ENCODE measurements at regions not wholly inside any gene's neighbourhood (a gene's known extent, or its start where the extent isn't known, plus 50 kb on each side); places are given as distances from the start of the nearest gene placed in this dataset.
A peak's percentile ranks its signal among the peaks of the same experiment; 100 is the strongest.

DNA sequence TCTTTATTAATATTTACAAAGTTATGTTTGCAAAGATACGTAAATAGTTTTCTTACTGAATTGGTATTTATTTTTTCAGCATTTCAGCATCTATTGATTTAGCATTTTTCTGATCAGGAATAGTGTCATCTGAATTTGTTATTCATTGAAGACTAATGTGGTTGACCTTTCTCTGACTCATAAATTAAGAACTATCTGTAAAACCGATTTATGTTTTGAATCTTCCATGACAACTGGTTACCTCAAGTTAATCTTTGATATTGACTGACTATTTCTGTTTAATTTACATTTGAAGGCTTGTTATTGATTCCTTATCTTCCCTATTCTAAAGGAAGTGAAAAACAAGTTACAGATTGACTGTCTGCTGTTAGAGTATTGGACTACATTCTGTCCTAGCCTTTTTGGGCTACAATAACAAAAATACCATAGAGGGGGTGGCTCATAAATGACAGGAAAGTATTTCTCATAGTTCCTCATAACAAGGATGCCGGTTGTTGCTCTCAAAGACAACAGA lies 1131.4 kb downstream of the PLA2G4A start:
- no peaks in the 10 kb centered on the region for H3F3A ChIP-seq (replicated peaks; ENCODE audit: low read depth)
- TF ChIP-seq, protein P1, sequence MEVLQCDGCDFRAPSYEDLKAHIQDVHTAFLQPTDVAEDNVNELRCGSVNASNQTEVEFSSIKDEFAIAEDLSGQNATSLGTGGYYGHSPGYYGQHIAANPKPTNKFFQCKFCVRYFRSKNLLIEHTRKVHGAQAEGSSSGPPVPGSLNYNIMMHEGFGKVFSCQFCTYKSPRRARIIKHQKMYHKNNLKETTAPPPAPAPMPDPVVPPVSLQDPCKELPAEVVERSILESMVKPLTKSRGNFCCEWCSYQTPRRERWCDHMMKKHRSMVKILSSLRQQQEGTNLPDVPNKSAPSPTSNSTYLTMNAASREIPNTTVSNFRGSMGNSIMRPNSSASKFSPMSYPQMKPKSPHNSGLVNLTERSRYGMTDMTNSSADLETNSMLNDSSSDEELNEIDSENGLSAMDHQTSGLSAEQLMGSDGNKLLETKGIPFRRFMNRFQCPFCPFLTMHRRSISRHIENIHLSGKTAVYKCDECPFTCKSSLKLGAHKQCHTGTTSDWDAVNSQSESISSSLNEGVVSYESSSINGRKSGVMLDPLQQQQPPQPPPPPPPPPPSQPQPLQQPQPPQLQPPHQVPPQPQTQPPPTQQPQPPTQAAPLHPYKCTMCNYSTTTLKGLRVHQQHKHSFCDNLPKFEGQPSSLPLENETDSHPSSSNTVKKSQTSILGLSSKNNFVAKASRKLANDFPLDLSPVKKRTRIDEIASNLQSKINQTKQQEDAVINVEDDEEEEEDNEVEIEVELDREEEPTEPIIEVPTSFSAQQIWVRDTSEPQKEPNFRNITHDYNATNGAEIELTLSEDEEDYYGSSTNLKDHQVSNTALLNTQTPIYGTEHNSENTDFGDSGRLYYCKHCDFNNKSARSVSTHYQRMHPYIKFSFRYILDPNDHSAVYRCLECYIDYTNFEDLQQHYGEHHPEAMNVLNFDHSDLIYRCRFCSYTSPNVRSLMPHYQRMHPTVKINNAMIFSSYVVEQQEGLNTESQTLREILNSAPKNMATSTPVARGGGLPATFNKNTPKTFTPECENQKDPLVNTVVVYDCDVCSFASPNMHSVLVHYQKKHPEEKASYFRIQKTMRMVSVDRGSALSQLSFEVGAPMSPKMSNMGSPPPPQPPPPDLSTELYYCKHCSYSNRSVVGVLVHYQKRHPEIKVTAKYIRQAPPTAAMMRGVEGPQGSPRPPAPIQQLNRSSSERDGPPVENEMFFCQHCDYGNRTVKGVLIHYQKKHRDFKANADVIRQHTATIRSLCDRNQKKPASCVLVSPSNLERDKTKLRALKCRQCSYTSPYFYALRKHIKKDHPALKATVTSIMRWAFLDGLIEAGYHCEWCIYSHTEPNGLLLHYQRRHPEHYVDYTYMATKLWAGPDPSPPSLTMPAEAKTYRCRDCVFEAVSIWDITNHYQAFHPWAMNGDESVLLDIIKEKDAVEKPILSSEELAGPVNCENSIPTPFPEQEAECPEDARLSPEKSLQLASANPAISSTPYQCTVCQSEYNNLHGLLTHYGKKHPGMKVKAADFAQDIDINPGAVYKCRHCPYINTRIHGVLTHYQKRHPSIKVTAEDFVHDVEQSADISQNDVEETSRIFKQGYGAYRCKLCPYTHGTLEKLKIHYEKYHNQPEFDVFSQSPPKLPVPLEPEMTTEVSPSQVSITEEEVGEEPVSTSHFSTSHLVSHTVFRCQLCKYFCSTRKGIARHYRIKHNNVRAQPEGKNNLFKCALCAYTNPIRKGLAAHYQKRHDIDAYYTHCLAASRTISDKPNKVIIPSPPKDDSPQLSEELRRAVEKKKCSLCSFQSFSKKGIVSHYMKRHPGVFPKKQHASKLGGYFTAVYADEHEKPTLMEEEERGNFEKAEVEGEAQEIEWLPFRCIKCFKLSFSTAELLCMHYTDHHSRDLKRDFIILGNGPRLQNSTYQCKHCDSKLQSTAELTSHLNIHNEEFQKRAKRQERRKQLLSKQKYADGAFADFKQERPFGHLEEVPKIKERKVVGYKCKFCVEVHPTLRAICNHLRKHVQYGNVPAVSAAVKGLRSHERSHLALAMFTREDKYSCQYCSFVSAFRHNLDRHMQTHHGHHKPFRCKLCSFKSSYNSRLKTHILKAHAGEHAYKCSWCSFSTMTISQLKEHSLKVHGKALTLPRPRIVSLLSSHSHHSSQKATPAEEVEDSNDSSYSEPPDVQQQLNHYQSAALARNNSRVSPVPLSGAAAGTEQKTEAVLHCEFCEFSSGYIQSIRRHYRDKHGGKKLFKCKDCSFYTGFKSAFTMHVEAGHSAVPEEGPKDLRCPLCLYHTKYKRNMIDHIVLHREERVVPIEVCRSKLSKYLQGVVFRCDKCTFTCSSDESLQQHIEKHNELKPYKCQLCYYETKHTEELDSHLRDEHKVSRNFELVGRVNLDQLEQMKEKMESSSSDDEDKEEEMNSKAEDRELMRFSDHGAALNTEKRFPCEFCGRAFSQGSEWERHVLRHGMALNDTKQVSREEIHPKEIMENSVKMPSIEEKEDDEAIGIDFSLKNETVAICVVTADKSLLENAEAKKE (CRISPR knock-in tag; IDR thresholded peaks at IDR 0.05) = no peak
- no peaks in the 10 kb centered on the region; the same call in 1 of the 2 replicates for H3K9me2 ChIP-seq (ENCODE audit: insufficient read depth)
- Mint-ChIP-seq H3K4me3 (no peak overlapping the region), H3K27ac (no peak overlapping the region), H3K27me3 (ENCODE audit: insufficient read depth, low read depth, poor library complexity) (no peaks in the 10 kb centered on the region), H3K4me1 (peaks cover 4% of the 10 kb centered on the region; the same call in 2 of the 3 replicates), H3K36me3 (ENCODE audit: low read depth) (no peaks in the 10 kb centered on the region), H3K9me3 (no peaks in the 10 kb centered on the region; the same call in 2 of the 3 replicates)
- no peak overlapping the region for H3K4me3 ChIP-seq
- no peaks in the 10 kb centered on the region for H4K20me1 ChIP-seq (replicated peaks; ENCODE audit: insufficient read depth)
- H3K4me2 ChIP-seq = no peak overlapping the region
- H3K79me2 ChIP-seq (replicated peaks; ENCODE audit: insufficient read depth) = no peaks in the 10 kb centered on the region
- no peaks in the 10 kb centered on the region for H3K36me3 ChIP-seq (ENCODE audit: insufficient read depth)
- no peaks in the 10 kb centered on the region for H3K27me3 ChIP-seq (ENCODE audit: insufficient read depth)
- H3K27ac ChIP-seq (ENCODE audit: low read depth) = no peak overlapping the region
- H2AFZ ChIP-seq = no peak overlapping the region
- H3K4me1 ChIP-seq (ENCODE audit: insufficient read depth) = no peaks in the 10 kb centered on the region
- no peak for DNase-seq (ENCODE audit: low spot score)
- no peak for ATAC-seq

DNA sequence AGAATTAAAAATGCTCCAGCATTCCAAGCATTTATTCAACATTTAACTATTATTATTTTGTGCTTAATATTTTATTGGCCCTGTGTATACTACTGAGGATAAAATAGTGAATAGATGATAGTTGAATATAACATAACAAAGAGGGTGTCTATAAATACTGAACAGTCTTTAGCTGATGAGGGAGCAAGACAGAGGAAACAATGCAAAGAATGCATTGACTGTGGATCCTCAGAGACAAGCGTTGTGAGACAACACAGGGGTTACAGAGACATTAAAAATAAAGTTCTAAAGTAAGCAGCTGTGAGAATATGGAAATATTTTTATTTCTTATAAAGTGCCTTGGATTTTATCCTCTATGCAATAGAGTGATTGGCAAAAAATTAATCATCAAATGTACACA lies 1133.1 kb downstream of the PLA2G4A start:
- H2AFZ ChIP-seq = 0 out of 2 replicates have a peak overlapping the region, but pooled peaks have one; percentile 38
- Mint-ChIP-seq H3K4me3 (no peak overlapping the region), H3K27ac (no peak overlapping the region), H3K27me3 (ENCODE audit: insufficient read depth, low read depth, poor library complexity) (no peaks in the 10 kb centered on the region), H3K4me1 (peaks cover 4% of the 10 kb centered on the region; the same call in 2 of the 3 replicates), H3K9me3 (no peaks in the 10 kb centered on the region), H3K36me3 (ENCODE audit: low read depth) (no peaks in the 10 kb centered on the region)
- H3K9me2 ChIP-seq (ENCODE audit: insufficient read depth) = no peaks in the 10 kb centered on the region; the same call in 1 of the 2 replicates
- H3K27me3 ChIP-seq (ENCODE audit: insufficient read depth) = no peaks in the 10 kb centered on the region
- H3K79me2 ChIP-seq (replicated peaks; ENCODE audit: insufficient read depth) = no peaks in the 10 kb centered on the region
- H3K36me3 ChIP-seq (ENCODE audit: insufficient read depth) = no peaks in the 10 kb centered on the region
- no peak overlapping the region for H3K4me2 ChIP-seq
- no peaks in the 10 kb centered on the region for H3K4me1 ChIP-seq (ENCODE audit: insufficient read depth)
- no peaks in the 10 kb centered on the region for H3F3A ChIP-seq (replicated peaks; ENCODE audit: low read depth)
- DNase-seq (ENCODE audit: low spot score) = peak; percentile 39
- no peak overlapping the region for H3K4me3 ChIP-seq
- peak; percentile 37; the same call in 1 of the 3 replicates for ATAC-seq
- H4K20me1 ChIP-seq (replicated peaks; ENCODE audit: insufficient read depth) = no peaks in the 10 kb centered on the region
- H3K27ac ChIP-seq (ENCODE audit: low read depth) = no peak overlapping the region
- TF ChIP-seq, protein P2, sequence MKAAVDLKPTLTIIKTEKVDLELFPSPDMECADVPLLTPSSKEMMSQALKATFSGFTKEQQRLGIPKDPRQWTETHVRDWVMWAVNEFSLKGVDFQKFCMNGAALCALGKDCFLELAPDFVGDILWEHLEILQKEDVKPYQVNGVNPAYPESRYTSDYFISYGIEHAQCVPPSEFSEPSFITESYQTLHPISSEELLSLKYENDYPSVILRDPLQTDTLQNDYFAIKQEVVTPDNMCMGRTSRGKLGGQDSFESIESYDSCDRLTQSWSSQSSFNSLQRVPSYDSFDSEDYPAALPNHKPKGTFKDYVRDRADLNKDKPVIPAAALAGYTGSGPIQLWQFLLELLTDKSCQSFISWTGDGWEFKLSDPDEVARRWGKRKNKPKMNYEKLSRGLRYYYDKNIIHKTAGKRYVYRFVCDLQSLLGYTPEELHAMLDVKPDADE (IDR thresholded peaks at IDR 0.05) = no peak
- TF ChIP-seq, protein P3, sequence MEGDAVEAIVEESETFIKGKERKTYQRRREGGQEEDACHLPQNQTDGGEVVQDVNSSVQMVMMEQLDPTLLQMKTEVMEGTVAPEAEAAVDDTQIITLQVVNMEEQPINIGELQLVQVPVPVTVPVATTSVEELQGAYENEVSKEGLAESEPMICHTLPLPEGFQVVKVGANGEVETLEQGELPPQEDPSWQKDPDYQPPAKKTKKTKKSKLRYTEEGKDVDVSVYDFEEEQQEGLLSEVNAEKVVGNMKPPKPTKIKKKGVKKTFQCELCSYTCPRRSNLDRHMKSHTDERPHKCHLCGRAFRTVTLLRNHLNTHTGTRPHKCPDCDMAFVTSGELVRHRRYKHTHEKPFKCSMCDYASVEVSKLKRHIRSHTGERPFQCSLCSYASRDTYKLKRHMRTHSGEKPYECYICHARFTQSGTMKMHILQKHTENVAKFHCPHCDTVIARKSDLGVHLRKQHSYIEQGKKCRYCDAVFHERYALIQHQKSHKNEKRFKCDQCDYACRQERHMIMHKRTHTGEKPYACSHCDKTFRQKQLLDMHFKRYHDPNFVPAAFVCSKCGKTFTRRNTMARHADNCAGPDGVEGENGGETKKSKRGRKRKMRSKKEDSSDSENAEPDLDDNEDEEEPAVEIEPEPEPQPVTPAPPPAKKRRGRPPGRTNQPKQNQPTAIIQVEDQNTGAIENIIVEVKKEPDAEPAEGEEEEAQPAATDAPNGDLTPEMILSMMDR (conservative IDR thresholded peaks at IDR 0.05; ENCODE audit: low read depth in 2 of 2) = no peak
- TF ChIP-seq ZNF114 (CRISPR knock-in tag; IDR thresholded peaks at IDR 0.05) (no peak), ZNF331 (CRISPR knock-in tag; IDR thresholded peaks at IDR 0.05; ENCODE audit: low read depth) (no peak), EZH2 (IDR thresholded peaks at IDR 0.05; ENCODE audit: low read depth, unreplicated experiment) (no peak), STAT1 (IDR thresholded peaks at IDR 0.05; ENCODE audit: unreplicated experiment) (no peak), CREB1 (CRISPR knock-in tag; IDR thresholded peaks at IDR 0.05; ENCODE audit: low read depth) (no peak), POLR2AphosphoS5 (IDR thresholded peaks at IDR 0.05; ENCODE audit: low read depth) (no peak), EZH2phosphoT487 (IDR thresholded peaks at IDR 0.05; ENCODE audit: unreplicated experiment) (no peak), JUNB (IDR thresholded peaks at IDR 0.05; ENCODE audit: unreplicated experiment) (no peak)

Measured in GM23338 (cell line).